GM23338 (cell line): ENCODE measurements at regions not wholly inside any gene's neighbourhood (a gene's known extent, or its start where the extent isn't known, plus 50 kb on each side); places are given as distances from the start of the nearest gene placed in this dataset.

Source experiments
- ATAC-seq: fragments of 200-7000 bp; cut with Tn5 transposase; 3 replicates; pipeline ENCODE4 v1.9.1; 2020
- DNase-seq: peaks from one replicate; pipeline ENCODE4 v3.0.0-alpha.2; 2015; ENCODE audit warnings: low spot score
- H2AFZ ChIP-seq: fragments of 200-600 bp; sonication (generic); 2 replicates; pipeline ENCODE4 v1.8.0; 2016; ENCODE audit warnings: antibody characterized with exemption, mild to moderate bottlenecking, moderate library complexity
- H3F3A ChIP-seq: fragments of 200-600 bp; sonication (generic); replicated peaks from 2 replicates; pipeline ENCODE4 v1.8.0; 2017; ENCODE audit warnings: antibody characterized with exemption, mixed run types, low read depth
- H3K27ac ChIP-seq: fragments of 200-600 bp; sonication (generic); 2 replicates; pipeline ENCODE4 v1.6.1; 2016; ENCODE audit warnings: low read depth
- H3K27me3 ChIP-seq: fragments of 200-600 bp; sonication (generic); 2 replicates; pipeline ENCODE4 v1.8.0; 2016; ENCODE audit warnings: mild to moderate bottlenecking, mixed run types, moderate library complexity; ENCODE audit not compliant: insufficient read depth
- H3K36me3 ChIP-seq: fragments of 200-600 bp; sonication (generic); 2 replicates; pipeline ENCODE4 v1.8.0; 2016; ENCODE audit warnings: mild to moderate bottlenecking; ENCODE audit not compliant: insufficient read depth
- H3K4me1 ChIP-seq: fragments of 200-600 bp; sonication (generic); 2 replicates; pipeline ENCODE4 v1.8.0; 2016; ENCODE audit warnings: mild to moderate bottlenecking, moderate library complexity; ENCODE audit not compliant: insufficient read depth
- H3K4me2 ChIP-seq: fragments of 200-600 bp; sonication (generic); 2 replicates; pipeline ENCODE4 v1.7.1; 2017; ENCODE audit warnings: mixed run types
- H3K4me3 ChIP-seq: fragments of 200-600 bp; sonication (generic); 2 replicates; pipeline ENCODE4 v1.6.1; 2016; ENCODE audit warnings: mixed run types
- H3K79me2 ChIP-seq: fragments of 200-600 bp; sonication (generic); replicated peaks from 2 replicates; pipeline ENCODE4 v1.8.0; 2017; ENCODE audit warnings: mild to moderate bottlenecking; ENCODE audit not compliant: insufficient read depth
- H3K9me2 ChIP-seq: fragments of 200-600 bp; sonication (generic); 2 replicates; pipeline ENCODE4 v1.8.0; 2017; ENCODE audit not compliant: insufficient read depth
- H4K20me1 ChIP-seq: fragments of 200-600 bp; sonication (generic); replicated peaks from 2 replicates; pipeline ENCODE4 v1.8.0; 2017; ENCODE audit warnings: mild to moderate bottlenecking; ENCODE audit not compliant: insufficient read depth
- H3K27ac Mint-ChIP-seq: 2 replicates; pipeline ENCODE4 v1.8.0; 2020; ENCODE audit warnings: inconsistent platforms, mild to moderate bottlenecking, moderate library complexity, mixed read lengths
- H3K27me3 Mint-ChIP-seq: 3 replicates; pipeline ENCODE4 v1.8.0; 2022; ENCODE audit warnings: low read depth, mild to moderate bottlenecking, moderate library complexity, mixed read lengths, inconsistent platforms; ENCODE audit not compliant: insufficient read depth, poor library complexity
- H3K36me3 Mint-ChIP-seq: 3 replicates; pipeline ENCODE4 v1.8.0; 2021; ENCODE audit warnings: low read depth, mild to moderate bottlenecking, inconsistent platforms, moderate library complexity, mixed read lengths
- H3K4me1 Mint-ChIP-seq: 3 replicates; pipeline ENCODE4 v1.8.0; 2020; ENCODE audit warnings: mild to moderate bottlenecking, inconsistent platforms, mixed read lengths
- H3K4me3 Mint-ChIP-seq: 3 replicates; pipeline ENCODE4 v1.8.0; 2021; ENCODE audit warnings: moderate library complexity, mild to moderate bottlenecking, inconsistent platforms, mixed read lengths
- H3K9me3 Mint-ChIP-seq: 3 replicates; pipeline ENCODE4 v1.8.0; 2020; ENCODE audit warnings: moderate library complexity, mild to moderate bottlenecking, inconsistent platforms, mixed read lengths
- CREB1 ChIP-seq: fragments of 250-450 bp; sonication (Bioruptor Pico); IDR thresholded peaks from 2 replicates; pipeline ENCODE4 v1.5.0; 2020; ENCODE audit warnings: low read depth, mild to moderate bottlenecking, moderate library complexity
- EZH2 ChIP-seq: fragments of 200-600 bp; sonication (generic); IDR thresholded peaks from one replicate; pipeline ENCODE4 v1.8.0; 2017; ENCODE audit warnings: antibody characterized with exemption, mild to moderate bottlenecking, low read depth; ENCODE audit not compliant: unreplicated experiment
- EZH2phosphoT487 ChIP-seq: fragments of 200-600 bp; sonication (generic); IDR thresholded peaks from one replicate; pipeline ENCODE4 v1.8.1; 2018; ENCODE audit warnings: antibody characterized with exemption; ENCODE audit not compliant: unreplicated experiment
- JUNB ChIP-seq: IDR thresholded peaks from one replicate; pipeline ENCODE4 v1.6.1; 2016; ENCODE audit warnings: antibody characterized with exemption; ENCODE audit not compliant: unreplicated experiment
- NANOG ChIP-seq: IDR thresholded peaks from 2 replicates; pipeline ENCODE4 v1.6.1; 2016; ENCODE audit warnings: antibody characterized with exemption, borderline replicate concordance
- POLR2AphosphoS5 ChIP-seq: IDR thresholded peaks from 2 replicates; pipeline ENCODE4 v1.6.1; 2016; ENCODE audit warnings: antibody characterized with exemption, low read depth
- STAT1 ChIP-seq: IDR thresholded peaks from one replicate; pipeline ENCODE4 v1.6.1; 2016; ENCODE audit warnings: antibody characterized with exemption; ENCODE audit not compliant: unreplicated experiment
- ZNF114 ChIP-seq: fragments of 250-450 bp; sonication (Bioruptor Pico); IDR thresholded peaks from 2 replicates; pipeline ENCODE4 v1.5.0; 2020; ENCODE audit warnings: mild to moderate bottlenecking, moderate library complexity
- ZNF331 ChIP-seq: fragments of 250-450 bp; sonication (Bioruptor Pico); IDR thresholded peaks from 2 replicates; pipeline ENCODE4 v1.5.0; 2020; ENCODE audit warnings: low read depth, mild to moderate bottlenecking, moderate library complexity
- TF ChIP-seq, protein P1 (sequence below): IDR thresholded peaks from one replicate; pipeline ENCODE4 v1.6.1; 2018; ENCODE audit warnings: antibody characterized with exemption; ENCODE audit not compliant: unreplicated experiment
- TF ChIP-seq, protein P2 (sequence below), 2 experiments: fragments of 200-600 bp in 1 of 2; sonication (generic) in 1 of 2; conservative IDR thresholded peaks; 2 replicates each; pipeline versions ENCODE4 v1.5.1 to v1.6.1; 2016 to 2017; ENCODE audit warnings: antibody characterized with exemption in 2 of 2, low read depth in 2 of 2, mild to moderate bottlenecking in 2 of 2, moderate library complexity in 1 of 2
- TF ChIP-seq, protein P3 (sequence below): IDR thresholded peaks from 2 replicates; pipeline ENCODE4 v1.6.1; 2016; ENCODE audit warnings: antibody characterized with exemption
- TF ChIP-seq, protein P4 (sequence below): fragments of 250-450 bp; sonication (Bioruptor Pico); IDR thresholded peaks from 2 replicates; pipeline ENCODE4 v1.5.0; 2020; ENCODE audit warnings: mild to moderate bottlenecking, moderate library complexity

DNA sequence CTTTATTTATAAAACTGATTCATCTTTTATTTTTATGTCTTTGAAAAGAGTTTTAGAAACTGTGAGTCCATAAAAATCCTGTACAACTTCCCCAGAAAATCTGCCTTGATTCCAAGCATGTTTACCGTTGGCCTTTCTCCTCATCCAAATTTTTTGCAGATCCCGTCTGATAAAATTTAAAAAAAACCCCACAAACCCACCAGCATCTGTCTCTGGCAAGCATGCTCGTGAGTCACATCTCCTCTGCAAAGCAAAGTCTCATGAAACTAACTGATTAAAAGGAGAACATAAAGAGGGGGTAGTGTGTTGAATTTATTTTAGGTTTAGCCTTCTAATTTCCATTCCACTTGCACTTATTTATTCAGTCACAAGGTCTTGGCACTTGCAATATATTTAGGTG, 109.4 kb downstream of the MAT2B start:
- Mint-ChIP-seq H3K4me3 (no peak overlapping the region), H3K9me3 (no peaks in the 10 kb centered on the region), H3K36me3 (no peaks in the 10 kb centered on the region), H3K4me1 (no peaks in the 10 kb centered on the region), H3K27me3 (peaks cover 2% of the 10 kb centered on the region), H3K27ac (no peak overlapping the region)
- Histone ChIP-seq H3K4me2 (no peak overlapping the region), H3K9me2 (peaks cover 6% of the 10 kb centered on the region; the same call in 1 of the 2 replicates), H2AFZ (no peak overlapping the region), H3F3A (no peaks in the 10 kb centered on the region), H3K36me3 (no peaks in the 10 kb centered on the region), H3K27ac (no peak overlapping the region), H3K27me3 (no peaks in the 10 kb centered on the region), H3K79me2 (no peaks in the 10 kb centered on the region), H4K20me1 (no peaks in the 10 kb centered on the region), H3K4me1 (no peaks in the 10 kb centered on the region), H3K4me3 (no peak overlapping the region)
- TF ChIP-seq EZH2phosphoT487 (no peak), CREB1 (CRISPR knock-in tag) (no peak), ZNF114 (CRISPR knock-in tag) (no peak), POLR2AphosphoS5 (no peak), NANOG (no peak), JUNB (no peak), STAT1 (no peak), ZNF331 (CRISPR knock-in tag) (no peak), EZH2 (no peak)
- TF ChIP-seq, protein P1, sequence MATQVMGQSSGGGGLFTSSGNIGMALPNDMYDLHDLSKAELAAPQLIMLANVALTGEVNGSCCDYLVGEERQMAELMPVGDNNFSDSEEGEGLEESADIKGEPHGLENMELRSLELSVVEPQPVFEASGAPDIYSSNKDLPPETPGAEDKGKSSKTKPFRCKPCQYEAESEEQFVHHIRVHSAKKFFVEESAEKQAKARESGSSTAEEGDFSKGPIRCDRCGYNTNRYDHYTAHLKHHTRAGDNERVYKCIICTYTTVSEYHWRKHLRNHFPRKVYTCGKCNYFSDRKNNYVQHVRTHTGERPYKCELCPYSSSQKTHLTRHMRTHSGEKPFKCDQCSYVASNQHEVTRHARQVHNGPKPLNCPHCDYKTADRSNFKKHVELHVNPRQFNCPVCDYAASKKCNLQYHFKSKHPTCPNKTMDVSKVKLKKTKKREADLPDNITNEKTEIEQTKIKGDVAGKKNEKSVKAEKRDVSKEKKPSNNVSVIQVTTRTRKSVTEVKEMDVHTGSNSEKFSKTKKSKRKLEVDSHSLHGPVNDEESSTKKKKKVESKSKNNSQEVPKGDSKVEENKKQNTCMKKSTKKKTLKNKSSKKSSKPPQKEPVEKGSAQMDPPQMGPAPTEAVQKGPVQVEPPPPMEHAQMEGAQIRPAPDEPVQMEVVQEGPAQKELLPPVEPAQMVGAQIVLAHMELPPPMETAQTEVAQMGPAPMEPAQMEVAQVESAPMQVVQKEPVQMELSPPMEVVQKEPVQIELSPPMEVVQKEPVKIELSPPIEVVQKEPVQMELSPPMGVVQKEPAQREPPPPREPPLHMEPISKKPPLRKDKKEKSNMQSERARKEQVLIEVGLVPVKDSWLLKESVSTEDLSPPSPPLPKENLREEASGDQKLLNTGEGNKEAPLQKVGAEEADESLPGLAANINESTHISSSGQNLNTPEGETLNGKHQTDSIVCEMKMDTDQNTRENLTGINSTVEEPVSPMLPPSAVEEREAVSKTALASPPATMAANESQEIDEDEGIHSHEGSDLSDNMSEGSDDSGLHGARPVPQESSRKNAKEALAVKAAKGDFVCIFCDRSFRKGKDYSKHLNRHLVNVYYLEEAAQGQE, result no peak
- TF ChIP-seq, protein P2, sequence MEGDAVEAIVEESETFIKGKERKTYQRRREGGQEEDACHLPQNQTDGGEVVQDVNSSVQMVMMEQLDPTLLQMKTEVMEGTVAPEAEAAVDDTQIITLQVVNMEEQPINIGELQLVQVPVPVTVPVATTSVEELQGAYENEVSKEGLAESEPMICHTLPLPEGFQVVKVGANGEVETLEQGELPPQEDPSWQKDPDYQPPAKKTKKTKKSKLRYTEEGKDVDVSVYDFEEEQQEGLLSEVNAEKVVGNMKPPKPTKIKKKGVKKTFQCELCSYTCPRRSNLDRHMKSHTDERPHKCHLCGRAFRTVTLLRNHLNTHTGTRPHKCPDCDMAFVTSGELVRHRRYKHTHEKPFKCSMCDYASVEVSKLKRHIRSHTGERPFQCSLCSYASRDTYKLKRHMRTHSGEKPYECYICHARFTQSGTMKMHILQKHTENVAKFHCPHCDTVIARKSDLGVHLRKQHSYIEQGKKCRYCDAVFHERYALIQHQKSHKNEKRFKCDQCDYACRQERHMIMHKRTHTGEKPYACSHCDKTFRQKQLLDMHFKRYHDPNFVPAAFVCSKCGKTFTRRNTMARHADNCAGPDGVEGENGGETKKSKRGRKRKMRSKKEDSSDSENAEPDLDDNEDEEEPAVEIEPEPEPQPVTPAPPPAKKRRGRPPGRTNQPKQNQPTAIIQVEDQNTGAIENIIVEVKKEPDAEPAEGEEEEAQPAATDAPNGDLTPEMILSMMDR (conservative IDR thresholded peaks at IDR 0.05; ENCODE audit: low read depth in 2 of 2), result no peak
- TF ChIP-seq, protein P3, sequence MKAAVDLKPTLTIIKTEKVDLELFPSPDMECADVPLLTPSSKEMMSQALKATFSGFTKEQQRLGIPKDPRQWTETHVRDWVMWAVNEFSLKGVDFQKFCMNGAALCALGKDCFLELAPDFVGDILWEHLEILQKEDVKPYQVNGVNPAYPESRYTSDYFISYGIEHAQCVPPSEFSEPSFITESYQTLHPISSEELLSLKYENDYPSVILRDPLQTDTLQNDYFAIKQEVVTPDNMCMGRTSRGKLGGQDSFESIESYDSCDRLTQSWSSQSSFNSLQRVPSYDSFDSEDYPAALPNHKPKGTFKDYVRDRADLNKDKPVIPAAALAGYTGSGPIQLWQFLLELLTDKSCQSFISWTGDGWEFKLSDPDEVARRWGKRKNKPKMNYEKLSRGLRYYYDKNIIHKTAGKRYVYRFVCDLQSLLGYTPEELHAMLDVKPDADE, result no peak
- TF ChIP-seq, protein P4, sequence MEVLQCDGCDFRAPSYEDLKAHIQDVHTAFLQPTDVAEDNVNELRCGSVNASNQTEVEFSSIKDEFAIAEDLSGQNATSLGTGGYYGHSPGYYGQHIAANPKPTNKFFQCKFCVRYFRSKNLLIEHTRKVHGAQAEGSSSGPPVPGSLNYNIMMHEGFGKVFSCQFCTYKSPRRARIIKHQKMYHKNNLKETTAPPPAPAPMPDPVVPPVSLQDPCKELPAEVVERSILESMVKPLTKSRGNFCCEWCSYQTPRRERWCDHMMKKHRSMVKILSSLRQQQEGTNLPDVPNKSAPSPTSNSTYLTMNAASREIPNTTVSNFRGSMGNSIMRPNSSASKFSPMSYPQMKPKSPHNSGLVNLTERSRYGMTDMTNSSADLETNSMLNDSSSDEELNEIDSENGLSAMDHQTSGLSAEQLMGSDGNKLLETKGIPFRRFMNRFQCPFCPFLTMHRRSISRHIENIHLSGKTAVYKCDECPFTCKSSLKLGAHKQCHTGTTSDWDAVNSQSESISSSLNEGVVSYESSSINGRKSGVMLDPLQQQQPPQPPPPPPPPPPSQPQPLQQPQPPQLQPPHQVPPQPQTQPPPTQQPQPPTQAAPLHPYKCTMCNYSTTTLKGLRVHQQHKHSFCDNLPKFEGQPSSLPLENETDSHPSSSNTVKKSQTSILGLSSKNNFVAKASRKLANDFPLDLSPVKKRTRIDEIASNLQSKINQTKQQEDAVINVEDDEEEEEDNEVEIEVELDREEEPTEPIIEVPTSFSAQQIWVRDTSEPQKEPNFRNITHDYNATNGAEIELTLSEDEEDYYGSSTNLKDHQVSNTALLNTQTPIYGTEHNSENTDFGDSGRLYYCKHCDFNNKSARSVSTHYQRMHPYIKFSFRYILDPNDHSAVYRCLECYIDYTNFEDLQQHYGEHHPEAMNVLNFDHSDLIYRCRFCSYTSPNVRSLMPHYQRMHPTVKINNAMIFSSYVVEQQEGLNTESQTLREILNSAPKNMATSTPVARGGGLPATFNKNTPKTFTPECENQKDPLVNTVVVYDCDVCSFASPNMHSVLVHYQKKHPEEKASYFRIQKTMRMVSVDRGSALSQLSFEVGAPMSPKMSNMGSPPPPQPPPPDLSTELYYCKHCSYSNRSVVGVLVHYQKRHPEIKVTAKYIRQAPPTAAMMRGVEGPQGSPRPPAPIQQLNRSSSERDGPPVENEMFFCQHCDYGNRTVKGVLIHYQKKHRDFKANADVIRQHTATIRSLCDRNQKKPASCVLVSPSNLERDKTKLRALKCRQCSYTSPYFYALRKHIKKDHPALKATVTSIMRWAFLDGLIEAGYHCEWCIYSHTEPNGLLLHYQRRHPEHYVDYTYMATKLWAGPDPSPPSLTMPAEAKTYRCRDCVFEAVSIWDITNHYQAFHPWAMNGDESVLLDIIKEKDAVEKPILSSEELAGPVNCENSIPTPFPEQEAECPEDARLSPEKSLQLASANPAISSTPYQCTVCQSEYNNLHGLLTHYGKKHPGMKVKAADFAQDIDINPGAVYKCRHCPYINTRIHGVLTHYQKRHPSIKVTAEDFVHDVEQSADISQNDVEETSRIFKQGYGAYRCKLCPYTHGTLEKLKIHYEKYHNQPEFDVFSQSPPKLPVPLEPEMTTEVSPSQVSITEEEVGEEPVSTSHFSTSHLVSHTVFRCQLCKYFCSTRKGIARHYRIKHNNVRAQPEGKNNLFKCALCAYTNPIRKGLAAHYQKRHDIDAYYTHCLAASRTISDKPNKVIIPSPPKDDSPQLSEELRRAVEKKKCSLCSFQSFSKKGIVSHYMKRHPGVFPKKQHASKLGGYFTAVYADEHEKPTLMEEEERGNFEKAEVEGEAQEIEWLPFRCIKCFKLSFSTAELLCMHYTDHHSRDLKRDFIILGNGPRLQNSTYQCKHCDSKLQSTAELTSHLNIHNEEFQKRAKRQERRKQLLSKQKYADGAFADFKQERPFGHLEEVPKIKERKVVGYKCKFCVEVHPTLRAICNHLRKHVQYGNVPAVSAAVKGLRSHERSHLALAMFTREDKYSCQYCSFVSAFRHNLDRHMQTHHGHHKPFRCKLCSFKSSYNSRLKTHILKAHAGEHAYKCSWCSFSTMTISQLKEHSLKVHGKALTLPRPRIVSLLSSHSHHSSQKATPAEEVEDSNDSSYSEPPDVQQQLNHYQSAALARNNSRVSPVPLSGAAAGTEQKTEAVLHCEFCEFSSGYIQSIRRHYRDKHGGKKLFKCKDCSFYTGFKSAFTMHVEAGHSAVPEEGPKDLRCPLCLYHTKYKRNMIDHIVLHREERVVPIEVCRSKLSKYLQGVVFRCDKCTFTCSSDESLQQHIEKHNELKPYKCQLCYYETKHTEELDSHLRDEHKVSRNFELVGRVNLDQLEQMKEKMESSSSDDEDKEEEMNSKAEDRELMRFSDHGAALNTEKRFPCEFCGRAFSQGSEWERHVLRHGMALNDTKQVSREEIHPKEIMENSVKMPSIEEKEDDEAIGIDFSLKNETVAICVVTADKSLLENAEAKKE (CRISPR knock-in tag), result no peak
- DNase-seq (no peak), ATAC-seq (no peak)
